HepG2 (cell line): ENCODE measurements at regions not wholly inside any gene's neighbourhood (a gene's known extent, or its start where the extent isn't known, plus 50 kb on each side); places are given as distances from the start of the nearest gene placed in this dataset.

ENCODE experiments used
- KLF9 ChIP-seq: IDR thresholded peaks from 2 replicates; pipeline ENCODE4 v1.6.1; 2016; ENCODE audit warnings: low read depth
- NONO ChIP-seq, 2 experiments: fragments of 450-650 bp in 1 of 2; sonication (generic) in 1 of 2; formaldehyde crosslinking in 1 of 2; IDR thresholded peaks in 1 of 2; conservative IDR thresholded peaks in 1 of 2; 2 replicates each; pipeline versions ENCODE4 v1.6.1 to v1.8.0; 2017 to 2022; ENCODE audit warnings: mild to moderate bottlenecking in 1 of 2, missing genetic modification reagents in 1 of 2, moderate library complexity in 1 of 2
- XRCC5 ChIP-seq: fragments of 200-400 bp; formaldehyde crosslinking; optimal IDR thresholded peaks from 2 replicates; pipeline ENCODE3; 2017; ENCODE audit warnings: mild to moderate bottlenecking, low read length
- ZNF121 ChIP-seq: sonication (generic); formaldehyde crosslinking; IDR thresholded peaks from 2 replicates; pipeline ENCODE4 v1.5.0; 2020; ENCODE audit warnings: mild to moderate bottlenecking, missing genetic modification reagents
- ZNF747 ChIP-seq: sonication (generic); formaldehyde crosslinking; IDR thresholded peaks from 2 replicates; pipeline ENCODE4 v1.8.1; 2023; ENCODE audit warnings: missing genetic modification reagents, mild to moderate bottlenecking, borderline replicate concordance
- TF ChIP-seq, protein P1 (sequence below): sonication (generic); formaldehyde crosslinking; IDR thresholded peaks from 2 replicates; pipeline ENCODE4 v1.5.0; 2020; ENCODE audit warnings: mild to moderate bottlenecking, missing genetic modification reagents, moderate library complexity
- TF ChIP-seq, protein P2 (sequence below): sonication (generic); formaldehyde crosslinking; IDR thresholded peaks from 2 replicates; pipeline ENCODE4 v1.8.0; 2022; ENCODE audit warnings: mild to moderate bottlenecking, missing genetic modification reagents, borderline replicate concordance
- TF ChIP-seq, protein P3 (sequence below): sonication (generic); formaldehyde crosslinking; conservative IDR thresholded peaks from 2 replicates; pipeline ENCODE4 v1.4.0; 2020; ENCODE audit warnings: missing genetic modification reagents

DNA sequence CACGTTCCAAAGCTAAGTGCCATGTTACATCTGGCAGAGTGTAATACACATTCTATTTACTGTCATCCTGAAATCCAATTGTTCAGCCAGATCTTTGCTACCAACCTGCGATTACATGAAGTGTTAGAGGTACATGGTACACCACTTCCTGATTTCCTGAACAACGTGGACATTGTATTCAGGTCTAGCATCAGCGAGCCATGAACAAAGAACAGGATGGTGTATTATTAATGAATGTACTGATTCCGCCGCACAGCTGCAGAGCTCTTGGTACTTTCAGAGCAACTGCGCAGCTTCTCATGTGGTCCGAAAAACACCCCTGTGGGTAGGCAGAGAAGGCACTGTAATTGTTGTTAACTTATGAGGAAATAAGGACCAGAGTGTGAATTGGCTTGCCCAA lies 511.4 kb downstream of the AJAP1 start:
- TF ChIP-seq XRCC5 (no peak), ZNF121 (CRISPR knock-in tag) (no peak), NONO (IDR thresholded peaks at IDR 0.05) (no peak), NONO (CRISPR knock-in tag; conservative IDR thresholded peaks at IDR 0.05) (no peak), ZNF747 (no peak), KLF9 (CRISPR knock-in tag) (no peak)
- TF ChIP-seq, protein P1, sequence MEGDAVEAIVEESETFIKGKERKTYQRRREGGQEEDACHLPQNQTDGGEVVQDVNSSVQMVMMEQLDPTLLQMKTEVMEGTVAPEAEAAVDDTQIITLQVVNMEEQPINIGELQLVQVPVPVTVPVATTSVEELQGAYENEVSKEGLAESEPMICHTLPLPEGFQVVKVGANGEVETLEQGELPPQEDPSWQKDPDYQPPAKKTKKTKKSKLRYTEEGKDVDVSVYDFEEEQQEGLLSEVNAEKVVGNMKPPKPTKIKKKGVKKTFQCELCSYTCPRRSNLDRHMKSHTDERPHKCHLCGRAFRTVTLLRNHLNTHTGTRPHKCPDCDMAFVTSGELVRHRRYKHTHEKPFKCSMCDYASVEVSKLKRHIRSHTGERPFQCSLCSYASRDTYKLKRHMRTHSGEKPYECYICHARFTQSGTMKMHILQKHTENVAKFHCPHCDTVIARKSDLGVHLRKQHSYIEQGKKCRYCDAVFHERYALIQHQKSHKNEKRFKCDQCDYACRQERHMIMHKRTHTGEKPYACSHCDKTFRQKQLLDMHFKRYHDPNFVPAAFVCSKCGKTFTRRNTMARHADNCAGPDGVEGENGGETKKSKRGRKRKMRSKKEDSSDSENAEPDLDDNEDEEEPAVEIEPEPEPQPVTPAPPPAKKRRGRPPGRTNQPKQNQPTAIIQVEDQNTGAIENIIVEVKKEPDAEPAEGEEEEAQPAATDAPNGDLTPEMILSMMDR: no peak
- TF ChIP-seq, protein P2, sequence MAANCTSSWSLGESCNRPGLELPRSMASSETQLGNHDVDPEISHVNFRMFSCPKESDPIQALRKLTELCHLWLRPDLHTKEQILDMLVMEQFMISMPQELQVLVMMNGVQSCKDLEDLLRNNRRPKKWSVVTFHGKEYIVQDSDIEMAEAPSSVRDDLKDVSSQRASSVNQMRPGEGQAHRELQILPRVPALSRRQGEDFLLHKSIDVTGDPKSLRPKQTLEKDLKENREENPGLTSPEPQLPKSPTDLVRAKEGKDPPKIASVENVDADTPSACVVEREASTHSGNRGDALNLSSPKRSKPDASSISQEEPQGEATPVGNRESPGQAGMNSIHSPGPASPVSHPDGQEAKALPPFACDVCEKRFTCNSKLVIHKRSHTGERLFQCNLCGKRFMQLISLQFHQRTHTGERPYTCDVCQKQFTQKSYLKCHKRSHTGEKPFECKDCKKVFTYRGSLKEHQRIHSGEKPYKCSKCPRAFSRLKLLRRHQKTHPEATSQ: no peak
- TF ChIP-seq, protein P3, sequence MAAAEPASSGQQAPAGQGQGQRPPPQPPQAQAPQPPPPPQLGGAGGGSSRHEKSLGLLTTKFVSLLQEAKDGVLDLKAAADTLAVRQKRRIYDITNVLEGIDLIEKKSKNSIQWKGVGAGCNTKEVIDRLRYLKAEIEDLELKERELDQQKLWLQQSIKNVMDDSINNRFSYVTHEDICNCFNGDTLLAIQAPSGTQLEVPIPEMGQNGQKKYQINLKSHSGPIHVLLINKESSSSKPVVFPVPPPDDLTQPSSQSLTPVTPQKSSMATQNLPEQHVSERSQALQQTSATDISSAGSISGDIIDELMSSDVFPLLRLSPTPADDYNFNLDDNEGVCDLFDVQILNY (CRISPR knock-in tag): no peak
